GM23338 (cell line): ENCODE measurements at regions not wholly inside any gene's neighbourhood (a gene's known extent, or its start where the extent isn't known, plus 50 kb on each side); places are given as distances from the start of the nearest gene placed in this dataset.

ENCODE experiments used
- ATAC-seq: fragments of 200-7000 bp; cut with Tn5 transposase; 3 replicates; pipeline ENCODE4 v1.9.1; 2020
- DNase-seq: peaks from one replicate; pipeline ENCODE4 v3.0.0-alpha.2; 2015; ENCODE audit warnings: low spot score
- H2AFZ ChIP-seq: fragments of 200-600 bp; sonication (generic); 2 replicates; pipeline ENCODE4 v1.8.0; 2016; ENCODE audit warnings: antibody characterized with exemption, mild to moderate bottlenecking, moderate library complexity
- H3F3A ChIP-seq: fragments of 200-600 bp; sonication (generic); replicated peaks from 2 replicates; pipeline ENCODE4 v1.8.0; 2017; ENCODE audit warnings: antibody characterized with exemption, mixed run types, low read depth
- H3K27ac ChIP-seq: fragments of 200-600 bp; sonication (generic); 2 replicates; pipeline ENCODE4 v1.6.1; 2016; ENCODE audit warnings: low read depth
- H3K27me3 ChIP-seq: fragments of 200-600 bp; sonication (generic); 2 replicates; pipeline ENCODE4 v1.8.0; 2016; ENCODE audit warnings: mild to moderate bottlenecking, mixed run types, moderate library complexity; ENCODE audit not compliant: insufficient read depth
- H3K36me3 ChIP-seq: fragments of 200-600 bp; sonication (generic); 2 replicates; pipeline ENCODE4 v1.8.0; 2016; ENCODE audit warnings: mild to moderate bottlenecking; ENCODE audit not compliant: insufficient read depth
- H3K4me1 ChIP-seq: fragments of 200-600 bp; sonication (generic); 2 replicates; pipeline ENCODE4 v1.8.0; 2016; ENCODE audit warnings: mild to moderate bottlenecking, moderate library complexity; ENCODE audit not compliant: insufficient read depth
- H3K4me2 ChIP-seq: fragments of 200-600 bp; sonication (generic); 2 replicates; pipeline ENCODE4 v1.7.1; 2017; ENCODE audit warnings: mixed run types
- H3K4me3 ChIP-seq: fragments of 200-600 bp; sonication (generic); 2 replicates; pipeline ENCODE4 v1.6.1; 2016; ENCODE audit warnings: mixed run types
- H3K79me2 ChIP-seq: fragments of 200-600 bp; sonication (generic); replicated peaks from 2 replicates; pipeline ENCODE4 v1.8.0; 2017; ENCODE audit warnings: mild to moderate bottlenecking; ENCODE audit not compliant: insufficient read depth
- H3K9me2 ChIP-seq: fragments of 200-600 bp; sonication (generic); 2 replicates; pipeline ENCODE4 v1.8.0; 2017; ENCODE audit not compliant: insufficient read depth
- H4K20me1 ChIP-seq: fragments of 200-600 bp; sonication (generic); replicated peaks from 2 replicates; pipeline ENCODE4 v1.8.0; 2017; ENCODE audit warnings: mild to moderate bottlenecking; ENCODE audit not compliant: insufficient read depth
- H3K27ac Mint-ChIP-seq: 2 replicates; pipeline ENCODE4 v1.8.0; 2020; ENCODE audit warnings: inconsistent platforms, mild to moderate bottlenecking, moderate library complexity, mixed read lengths
- H3K27me3 Mint-ChIP-seq: 3 replicates; pipeline ENCODE4 v1.8.0; 2022; ENCODE audit warnings: low read depth, mild to moderate bottlenecking, moderate library complexity, mixed read lengths, inconsistent platforms; ENCODE audit not compliant: insufficient read depth, poor library complexity
- H3K36me3 Mint-ChIP-seq: 3 replicates; pipeline ENCODE4 v1.8.0; 2021; ENCODE audit warnings: low read depth, mild to moderate bottlenecking, inconsistent platforms, moderate library complexity, mixed read lengths
- H3K4me1 Mint-ChIP-seq: 3 replicates; pipeline ENCODE4 v1.8.0; 2020; ENCODE audit warnings: mild to moderate bottlenecking, inconsistent platforms, mixed read lengths
- H3K4me3 Mint-ChIP-seq: 3 replicates; pipeline ENCODE4 v1.8.0; 2021; ENCODE audit warnings: moderate library complexity, mild to moderate bottlenecking, inconsistent platforms, mixed read lengths
- H3K9me3 Mint-ChIP-seq: 3 replicates; pipeline ENCODE4 v1.8.0; 2020; ENCODE audit warnings: moderate library complexity, mild to moderate bottlenecking, inconsistent platforms, mixed read lengths
- CREB1 ChIP-seq: fragments of 250-450 bp; sonication (Bioruptor Pico); IDR thresholded peaks from 2 replicates; pipeline ENCODE4 v1.5.0; 2020; ENCODE audit warnings: low read depth, mild to moderate bottlenecking, moderate library complexity
- CTCF ChIP-seq, 2 experiments: fragments of 200-600 bp in 1 of 2; sonication (generic) in 1 of 2; conservative IDR thresholded peaks; 2 replicates each; pipeline versions ENCODE4 v1.5.1 to v1.6.1; 2016 to 2017; ENCODE audit warnings: antibody characterized with exemption in 2 of 2, low read depth in 2 of 2, mild to moderate bottlenecking in 2 of 2, moderate library complexity in 1 of 2
- ETS1 ChIP-seq: IDR thresholded peaks from 2 replicates; pipeline ENCODE4 v1.6.1; 2016; ENCODE audit warnings: antibody characterized with exemption
- EZH2 ChIP-seq: fragments of 200-600 bp; sonication (generic); IDR thresholded peaks from one replicate; pipeline ENCODE4 v1.8.0; 2017; ENCODE audit warnings: antibody characterized with exemption, mild to moderate bottlenecking, low read depth; ENCODE audit not compliant: unreplicated experiment
- EZH2phosphoT487 ChIP-seq: fragments of 200-600 bp; sonication (generic); IDR thresholded peaks from one replicate; pipeline ENCODE4 v1.8.1; 2018; ENCODE audit warnings: antibody characterized with exemption; ENCODE audit not compliant: unreplicated experiment
- JUNB ChIP-seq: IDR thresholded peaks from one replicate; pipeline ENCODE4 v1.6.1; 2016; ENCODE audit warnings: antibody characterized with exemption; ENCODE audit not compliant: unreplicated experiment
- NANOG ChIP-seq: IDR thresholded peaks from 2 replicates; pipeline ENCODE4 v1.6.1; 2016; ENCODE audit warnings: antibody characterized with exemption, borderline replicate concordance
- POLR2AphosphoS5 ChIP-seq: IDR thresholded peaks from 2 replicates; pipeline ENCODE4 v1.6.1; 2016; ENCODE audit warnings: antibody characterized with exemption, low read depth
- STAT1 ChIP-seq: IDR thresholded peaks from one replicate; pipeline ENCODE4 v1.6.1; 2016; ENCODE audit warnings: antibody characterized with exemption; ENCODE audit not compliant: unreplicated experiment
- ZNF114 ChIP-seq: fragments of 250-450 bp; sonication (Bioruptor Pico); IDR thresholded peaks from 2 replicates; pipeline ENCODE4 v1.5.0; 2020; ENCODE audit warnings: mild to moderate bottlenecking, moderate library complexity
- ZNF331 ChIP-seq: fragments of 250-450 bp; sonication (Bioruptor Pico); IDR thresholded peaks from 2 replicates; pipeline ENCODE4 v1.5.0; 2020; ENCODE audit warnings: low read depth, mild to moderate bottlenecking, moderate library complexity
- TF ChIP-seq, protein P1 (sequence below): fragments of 250-450 bp; sonication (Bioruptor Pico); IDR thresholded peaks from 2 replicates; pipeline ENCODE4 v1.5.0; 2020; ENCODE audit warnings: mild to moderate bottlenecking, moderate library complexity
- TF ChIP-seq, protein P2 (sequence below): IDR thresholded peaks from one replicate; pipeline ENCODE4 v1.6.1; 2018; ENCODE audit warnings: antibody characterized with exemption; ENCODE audit not compliant: unreplicated experiment

DNA sequence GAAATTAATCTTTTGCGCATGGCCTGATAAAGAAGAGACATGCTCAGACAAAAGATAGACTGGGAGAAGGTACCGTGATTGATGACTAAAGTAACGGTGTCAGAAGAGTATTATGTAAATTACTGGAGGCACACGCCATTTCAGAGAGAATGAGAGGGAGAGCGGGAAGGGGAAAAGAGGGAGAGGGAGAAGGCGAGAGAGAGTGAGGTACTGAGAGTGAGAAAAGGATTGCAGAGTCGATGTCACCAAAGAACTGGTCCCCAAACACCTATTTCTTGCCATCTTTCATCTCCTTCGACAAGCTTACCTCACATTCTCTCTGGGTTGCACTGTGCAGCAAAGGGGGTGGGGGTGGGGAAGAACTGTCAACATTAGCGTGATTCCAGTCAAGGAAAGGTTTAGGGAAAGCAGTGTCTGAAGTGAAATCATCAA, 673.7 kb downstream of the BCL11A start:
- DNase-seq (no peak), ATAC-seq (no peak)
- Histone ChIP-seq H2AFZ (peak overlapping the region; percentile 38; the same call in 1 of the 2 replicates), H3K27ac (no peak overlapping the region), H3K4me1 (peaks cover 14% of the 10 kb centered on the region), H3F3A (no peaks in the 10 kb centered on the region), H3K9me2 (peaks cover 7% of the 10 kb centered on the region; the same call in 1 of the 2 replicates), H3K36me3 (no peaks in the 10 kb centered on the region), H3K4me2 (0 out of 2 replicates have a peak overlapping the region, but pooled peaks have one; percentile 20), H3K79me2 (no peaks in the 10 kb centered on the region), H3K4me3 (no peak overlapping the region), H4K20me1 (no peaks in the 10 kb centered on the region), H3K27me3 (no peaks in the 10 kb centered on the region)
- no peak for TF ChIP-seq ZNF331 (CRISPR knock-in tag)
- no peak for TF ChIP-seq STAT1
- no peak for TF ChIP-seq POLR2AphosphoS5
- TF ChIP-seq CTCF (conservative IDR thresholded peaks at IDR 0.05; ENCODE audit: low read depth in 2 of 2): no peak
- TF ChIP-seq, protein P1, sequence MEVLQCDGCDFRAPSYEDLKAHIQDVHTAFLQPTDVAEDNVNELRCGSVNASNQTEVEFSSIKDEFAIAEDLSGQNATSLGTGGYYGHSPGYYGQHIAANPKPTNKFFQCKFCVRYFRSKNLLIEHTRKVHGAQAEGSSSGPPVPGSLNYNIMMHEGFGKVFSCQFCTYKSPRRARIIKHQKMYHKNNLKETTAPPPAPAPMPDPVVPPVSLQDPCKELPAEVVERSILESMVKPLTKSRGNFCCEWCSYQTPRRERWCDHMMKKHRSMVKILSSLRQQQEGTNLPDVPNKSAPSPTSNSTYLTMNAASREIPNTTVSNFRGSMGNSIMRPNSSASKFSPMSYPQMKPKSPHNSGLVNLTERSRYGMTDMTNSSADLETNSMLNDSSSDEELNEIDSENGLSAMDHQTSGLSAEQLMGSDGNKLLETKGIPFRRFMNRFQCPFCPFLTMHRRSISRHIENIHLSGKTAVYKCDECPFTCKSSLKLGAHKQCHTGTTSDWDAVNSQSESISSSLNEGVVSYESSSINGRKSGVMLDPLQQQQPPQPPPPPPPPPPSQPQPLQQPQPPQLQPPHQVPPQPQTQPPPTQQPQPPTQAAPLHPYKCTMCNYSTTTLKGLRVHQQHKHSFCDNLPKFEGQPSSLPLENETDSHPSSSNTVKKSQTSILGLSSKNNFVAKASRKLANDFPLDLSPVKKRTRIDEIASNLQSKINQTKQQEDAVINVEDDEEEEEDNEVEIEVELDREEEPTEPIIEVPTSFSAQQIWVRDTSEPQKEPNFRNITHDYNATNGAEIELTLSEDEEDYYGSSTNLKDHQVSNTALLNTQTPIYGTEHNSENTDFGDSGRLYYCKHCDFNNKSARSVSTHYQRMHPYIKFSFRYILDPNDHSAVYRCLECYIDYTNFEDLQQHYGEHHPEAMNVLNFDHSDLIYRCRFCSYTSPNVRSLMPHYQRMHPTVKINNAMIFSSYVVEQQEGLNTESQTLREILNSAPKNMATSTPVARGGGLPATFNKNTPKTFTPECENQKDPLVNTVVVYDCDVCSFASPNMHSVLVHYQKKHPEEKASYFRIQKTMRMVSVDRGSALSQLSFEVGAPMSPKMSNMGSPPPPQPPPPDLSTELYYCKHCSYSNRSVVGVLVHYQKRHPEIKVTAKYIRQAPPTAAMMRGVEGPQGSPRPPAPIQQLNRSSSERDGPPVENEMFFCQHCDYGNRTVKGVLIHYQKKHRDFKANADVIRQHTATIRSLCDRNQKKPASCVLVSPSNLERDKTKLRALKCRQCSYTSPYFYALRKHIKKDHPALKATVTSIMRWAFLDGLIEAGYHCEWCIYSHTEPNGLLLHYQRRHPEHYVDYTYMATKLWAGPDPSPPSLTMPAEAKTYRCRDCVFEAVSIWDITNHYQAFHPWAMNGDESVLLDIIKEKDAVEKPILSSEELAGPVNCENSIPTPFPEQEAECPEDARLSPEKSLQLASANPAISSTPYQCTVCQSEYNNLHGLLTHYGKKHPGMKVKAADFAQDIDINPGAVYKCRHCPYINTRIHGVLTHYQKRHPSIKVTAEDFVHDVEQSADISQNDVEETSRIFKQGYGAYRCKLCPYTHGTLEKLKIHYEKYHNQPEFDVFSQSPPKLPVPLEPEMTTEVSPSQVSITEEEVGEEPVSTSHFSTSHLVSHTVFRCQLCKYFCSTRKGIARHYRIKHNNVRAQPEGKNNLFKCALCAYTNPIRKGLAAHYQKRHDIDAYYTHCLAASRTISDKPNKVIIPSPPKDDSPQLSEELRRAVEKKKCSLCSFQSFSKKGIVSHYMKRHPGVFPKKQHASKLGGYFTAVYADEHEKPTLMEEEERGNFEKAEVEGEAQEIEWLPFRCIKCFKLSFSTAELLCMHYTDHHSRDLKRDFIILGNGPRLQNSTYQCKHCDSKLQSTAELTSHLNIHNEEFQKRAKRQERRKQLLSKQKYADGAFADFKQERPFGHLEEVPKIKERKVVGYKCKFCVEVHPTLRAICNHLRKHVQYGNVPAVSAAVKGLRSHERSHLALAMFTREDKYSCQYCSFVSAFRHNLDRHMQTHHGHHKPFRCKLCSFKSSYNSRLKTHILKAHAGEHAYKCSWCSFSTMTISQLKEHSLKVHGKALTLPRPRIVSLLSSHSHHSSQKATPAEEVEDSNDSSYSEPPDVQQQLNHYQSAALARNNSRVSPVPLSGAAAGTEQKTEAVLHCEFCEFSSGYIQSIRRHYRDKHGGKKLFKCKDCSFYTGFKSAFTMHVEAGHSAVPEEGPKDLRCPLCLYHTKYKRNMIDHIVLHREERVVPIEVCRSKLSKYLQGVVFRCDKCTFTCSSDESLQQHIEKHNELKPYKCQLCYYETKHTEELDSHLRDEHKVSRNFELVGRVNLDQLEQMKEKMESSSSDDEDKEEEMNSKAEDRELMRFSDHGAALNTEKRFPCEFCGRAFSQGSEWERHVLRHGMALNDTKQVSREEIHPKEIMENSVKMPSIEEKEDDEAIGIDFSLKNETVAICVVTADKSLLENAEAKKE (CRISPR knock-in tag): no peak
- no peak for TF ChIP-seq ETS1
- no peak for TF ChIP-seq CREB1 (CRISPR knock-in tag)
- TF ChIP-seq NANOG: no peak
- TF ChIP-seq JUNB: no peak
- TF ChIP-seq, protein P2, sequence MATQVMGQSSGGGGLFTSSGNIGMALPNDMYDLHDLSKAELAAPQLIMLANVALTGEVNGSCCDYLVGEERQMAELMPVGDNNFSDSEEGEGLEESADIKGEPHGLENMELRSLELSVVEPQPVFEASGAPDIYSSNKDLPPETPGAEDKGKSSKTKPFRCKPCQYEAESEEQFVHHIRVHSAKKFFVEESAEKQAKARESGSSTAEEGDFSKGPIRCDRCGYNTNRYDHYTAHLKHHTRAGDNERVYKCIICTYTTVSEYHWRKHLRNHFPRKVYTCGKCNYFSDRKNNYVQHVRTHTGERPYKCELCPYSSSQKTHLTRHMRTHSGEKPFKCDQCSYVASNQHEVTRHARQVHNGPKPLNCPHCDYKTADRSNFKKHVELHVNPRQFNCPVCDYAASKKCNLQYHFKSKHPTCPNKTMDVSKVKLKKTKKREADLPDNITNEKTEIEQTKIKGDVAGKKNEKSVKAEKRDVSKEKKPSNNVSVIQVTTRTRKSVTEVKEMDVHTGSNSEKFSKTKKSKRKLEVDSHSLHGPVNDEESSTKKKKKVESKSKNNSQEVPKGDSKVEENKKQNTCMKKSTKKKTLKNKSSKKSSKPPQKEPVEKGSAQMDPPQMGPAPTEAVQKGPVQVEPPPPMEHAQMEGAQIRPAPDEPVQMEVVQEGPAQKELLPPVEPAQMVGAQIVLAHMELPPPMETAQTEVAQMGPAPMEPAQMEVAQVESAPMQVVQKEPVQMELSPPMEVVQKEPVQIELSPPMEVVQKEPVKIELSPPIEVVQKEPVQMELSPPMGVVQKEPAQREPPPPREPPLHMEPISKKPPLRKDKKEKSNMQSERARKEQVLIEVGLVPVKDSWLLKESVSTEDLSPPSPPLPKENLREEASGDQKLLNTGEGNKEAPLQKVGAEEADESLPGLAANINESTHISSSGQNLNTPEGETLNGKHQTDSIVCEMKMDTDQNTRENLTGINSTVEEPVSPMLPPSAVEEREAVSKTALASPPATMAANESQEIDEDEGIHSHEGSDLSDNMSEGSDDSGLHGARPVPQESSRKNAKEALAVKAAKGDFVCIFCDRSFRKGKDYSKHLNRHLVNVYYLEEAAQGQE: no peak
- no peak for TF ChIP-seq EZH2phosphoT487
- no peak for TF ChIP-seq ZNF114 (CRISPR knock-in tag)
- TF ChIP-seq EZH2: no peak
- no peak overlapping the region for H3K27ac Mint-ChIP-seq
- H3K4me1 Mint-ChIP-seq: peaks cover 16% of the 10 kb centered on the region
- peaks cover 4% of the 10 kb centered on the region for H3K27me3 Mint-ChIP-seq
- H3K36me3 Mint-ChIP-seq: no peaks in the 10 kb centered on the region; the same call in 2 of the 3 replicates
- no peaks in the 10 kb centered on the region for H3K9me3 Mint-ChIP-seq
- no peak overlapping the region for H3K4me3 Mint-ChIP-seq
